WTC11 (cell line): ENCODE measurements at regions not wholly inside any gene's neighbourhood (a gene's known extent, or its start where the extent isn't known, plus 50 kb on each side); places are given as distances from the start of the nearest gene placed in this dataset.

ENCODE experiments used
- CTCF ChIP-seq: fragments of 200-600 bp; IDR thresholded peaks from 2 replicates; pipeline ENCODE4 v1.8.0; 2022; ENCODE audit warnings: antibody characterized with exemption
- FOXJ3 ChIP-seq: sonication (generic); formaldehyde crosslinking; IDR thresholded peaks from 2 replicates; pipeline ENCODE4 v1.9.0; 2021; ENCODE audit warnings: missing genetic modification reagents, mild to moderate bottlenecking, borderline replicate concordance
- IRF1 ChIP-seq: sonication (generic); formaldehyde crosslinking; IDR thresholded peaks from 2 replicates; pipeline ENCODE4 v1.8.0; 2023; ENCODE audit warnings: missing genetic modification reagents
- JUN ChIP-seq: sonication (generic); formaldehyde crosslinking; IDR thresholded peaks from 2 replicates; pipeline ENCODE4 v1.8.0; 2023; ENCODE audit warnings: mild to moderate bottlenecking, missing genetic modification reagents
- KAT7 ChIP-seq: sonication (generic); formaldehyde crosslinking; IDR thresholded peaks from 2 replicates; pipeline ENCODE4 v1.8.1; 2023; ENCODE audit warnings: missing genetic modification reagents, mild to moderate bottlenecking, borderline replicate concordance
- ZBTB21 ChIP-seq: sonication (generic); formaldehyde crosslinking; IDR thresholded peaks from 2 replicates; pipeline ENCODE4 v1.8.1; 2023; ENCODE audit warnings: mild to moderate bottlenecking, missing genetic modification reagents, borderline replicate concordance
- ZNF281 ChIP-seq: sonication (generic); formaldehyde crosslinking; IDR thresholded peaks from 2 replicates; pipeline ENCODE4 v1.8.0; 2023; ENCODE audit warnings: mild to moderate bottlenecking, missing genetic modification reagents
- TF ChIP-seq, protein P1 (sequence below): sonication (generic); formaldehyde crosslinking; IDR thresholded peaks from 2 replicates; pipeline ENCODE4 v1.8.0; 2022; ENCODE audit warnings: mild to moderate bottlenecking, missing genetic modification reagents
- TF ChIP-seq, protein P2 (sequence below): sonication (generic); formaldehyde crosslinking; IDR thresholded peaks from 2 replicates; pipeline ENCODE4 v1.8.1; 2022; ENCODE audit warnings: missing genetic modification reagents, borderline replicate concordance

DNA sequence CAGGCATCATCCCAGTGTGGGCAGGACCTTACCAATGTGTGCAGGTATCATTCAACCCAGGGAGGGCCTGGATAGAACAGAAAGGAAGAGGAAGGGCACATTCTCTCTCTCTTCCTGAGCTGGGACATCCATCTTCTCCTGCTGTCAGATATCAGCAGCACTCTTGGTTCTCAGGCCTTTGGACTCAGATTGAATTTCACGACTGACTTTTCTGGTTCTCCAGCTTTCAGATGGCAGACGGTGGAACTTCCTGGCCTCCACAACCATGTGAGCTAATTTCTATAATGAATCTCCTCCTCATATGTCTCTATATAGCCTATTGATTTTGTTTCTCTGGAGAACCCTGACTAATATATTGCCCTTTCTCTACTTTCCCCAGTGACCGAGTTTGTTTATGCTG lies 77.3 kb downstream of the OLFM4 start:
- TF ChIP-seq CTCF = no peak
- TF ChIP-seq, protein P1, sequence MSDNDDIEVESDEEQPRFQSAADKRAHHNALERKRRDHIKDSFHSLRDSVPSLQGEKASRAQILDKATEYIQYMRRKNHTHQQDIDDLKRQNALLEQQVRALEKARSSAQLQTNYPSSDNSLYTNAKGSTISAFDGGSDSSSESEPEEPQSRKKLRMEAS (CRISPR knock-in tag) = no peak
- no peak for TF ChIP-seq ZBTB21 (CRISPR knock-in tag)
- no peak for TF ChIP-seq IRF1 (CRISPR knock-in tag)
- TF ChIP-seq KAT7 (CRISPR knock-in tag) = no peak
- TF ChIP-seq ZNF281 = no peak
- TF ChIP-seq, protein P2, sequence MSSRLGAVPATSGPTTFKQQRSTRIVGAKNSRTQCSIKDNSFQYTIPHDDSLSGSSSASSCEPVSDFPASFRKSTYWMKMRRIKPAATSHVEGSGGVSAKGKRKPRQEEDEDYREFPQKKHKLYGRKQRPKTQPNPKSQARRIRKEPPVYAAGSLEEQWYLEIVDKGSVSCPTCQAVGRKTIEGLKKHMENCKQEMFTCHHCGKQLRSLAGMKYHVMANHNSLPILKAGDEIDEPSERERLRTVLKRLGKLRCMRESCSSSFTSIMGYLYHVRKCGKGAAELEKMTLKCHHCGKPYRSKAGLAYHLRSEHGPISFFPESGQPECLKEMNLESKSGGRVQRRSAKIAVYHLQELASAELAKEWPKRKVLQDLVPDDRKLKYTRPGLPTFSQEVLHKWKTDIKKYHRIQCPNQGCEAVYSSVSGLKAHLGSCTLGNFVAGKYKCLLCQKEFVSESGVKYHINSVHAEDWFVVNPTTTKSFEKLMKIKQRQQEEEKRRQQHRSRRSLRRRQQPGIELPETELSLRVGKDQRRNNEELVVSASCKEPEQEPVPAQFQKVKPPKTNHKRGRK = no peak
- no peak for TF ChIP-seq FOXJ3 (CRISPR knock-in tag)
- no peak for TF ChIP-seq JUN (CRISPR knock-in tag)
